SK-N-SH treated with all-trans-retinoic acid at 6 μM for 48 hours (cell line): ENCODE measurements at regions not wholly inside any gene's neighbourhood (a gene's known extent, or its start where the extent isn't known, plus 50 kb on each side); places are given as distances from the start of the nearest gene placed in this dataset.
A peak's percentile ranks its signal among the peaks of the same experiment; 100 is the strongest.

Source experiments
- ATAC-seq: fragments of 200-7000 bp; cut with Tn5 transposase; 3 replicates; pipeline ENCODE4 v1.9.1; 2020; ENCODE audit warnings: mild to moderate bottlenecking, moderate library complexity
- ARNTL ChIP-seq: fragments of 450-650 bp; formaldehyde crosslinking; IDR thresholded peaks from 2 replicates; pipeline ENCODE4 v1.5.0; 2020; ENCODE audit warnings: low read depth, mild to moderate bottlenecking, moderate library complexity, borderline replicate concordance
- BACH2 ChIP-seq: fragments of 250-450 bp; sonication (Bioruptor Pico); IDR thresholded peaks from 2 replicates; pipeline ENCODE4 v1.9.0; 2021; ENCODE audit warnings: mild to moderate bottlenecking, borderline replicate concordance
- CREB5 ChIP-seq: fragments of 250-450 bp; sonication (Bioruptor Pico); IDR thresholded peaks from 2 replicates; pipeline ENCODE4 v1.5.1; 2020; ENCODE audit warnings: low read depth, mild to moderate bottlenecking, moderate library complexity
- CSDC2 ChIP-seq: fragments of 250-450 bp; sonication (Bioruptor Pico); IDR thresholded peaks from 2 replicates; pipeline ENCODE4 v1.5.0; 2020; ENCODE audit warnings: mild to moderate bottlenecking, moderate library complexity
- CSRNP3 ChIP-seq: fragments of 250-450 bp; sonication (Bioruptor Pico); IDR thresholded peaks from 2 replicates; pipeline ENCODE4 v1.5.1; 2021; ENCODE audit warnings: mild to moderate bottlenecking, moderate library complexity
- GLIS3 ChIP-seq: fragments of 250-450 bp; sonication (Bioruptor Pico); IDR thresholded peaks from 2 replicates; pipeline ENCODE4 v1.5.0; 2020; ENCODE audit warnings: mild to moderate bottlenecking, moderate library complexity
- ISL1 ChIP-seq: fragments of 250-450 bp; sonication (Bioruptor Pico); IDR thresholded peaks from 2 replicates; pipeline ENCODE4 v2.1.2; 2022; ENCODE audit warnings: mild to moderate bottlenecking, moderate library complexity
- OSR1 ChIP-seq: fragments of 250-450 bp; sonication (Bioruptor Pico); IDR thresholded peaks from 2 replicates; pipeline ENCODE4 v1.8.0; 2022; ENCODE audit warnings: moderate library complexity, mild to moderate bottlenecking, inconsistent platforms
- PPARA ChIP-seq: fragments of 250-450 bp; sonication (Bioruptor Pico); IDR thresholded peaks from 2 replicates; pipeline ENCODE4 v1.5.0; 2020; ENCODE audit warnings: mild to moderate bottlenecking, borderline replicate concordance
- RARB ChIP-seq: fragments of 250-450 bp; sonication (Bioruptor Pico); IDR thresholded peaks from 2 replicates; pipeline ENCODE4 v1.8.0; 2021; ENCODE audit warnings: mild to moderate bottlenecking, moderate library complexity
- SNAI2 ChIP-seq: fragments of 250-450 bp; sonication (Bioruptor Pico); IDR thresholded peaks from 2 replicates; pipeline ENCODE4 v1.5.0; 2020; ENCODE audit warnings: mild to moderate bottlenecking, moderate library complexity
- TCF4 ChIP-seq: fragments of 250-450 bp; sonication (Bioruptor Pico); IDR thresholded peaks from 2 replicates; pipeline ENCODE4 v1.8.0; 2021; ENCODE audit warnings: mild to moderate bottlenecking, moderate library complexity, borderline replicate concordance
- TOX ChIP-seq: fragments of 250-450 bp; sonication (Bioruptor Pico); IDR thresholded peaks from 2 replicates; pipeline ENCODE4 v1.8.0; 2021; ENCODE audit warnings: mild to moderate bottlenecking, moderate library complexity, borderline replicate concordance
- TSHZ2 ChIP-seq: fragments of 250-450 bp; sonication (Bioruptor Pico); IDR thresholded peaks from 2 replicates; pipeline ENCODE4 v1.5.0; 2020; ENCODE audit warnings: mild to moderate bottlenecking, moderate library complexity
- ZC3H10 ChIP-seq: fragments of 250-450 bp; sonication (Bioruptor Pico); IDR thresholded peaks from 2 replicates; pipeline ENCODE4 v1.5.1; 2021; ENCODE audit warnings: mild to moderate bottlenecking, moderate library complexity
- ZFP3 ChIP-seq: fragments of 250-450 bp; sonication (Bioruptor Pico); IDR thresholded peaks from 2 replicates; pipeline ENCODE4 v1.5.0; 2020; ENCODE audit warnings: mild to moderate bottlenecking, moderate library complexity
- ZFP30 ChIP-seq: fragments of 450-650 bp; formaldehyde crosslinking; IDR thresholded peaks from 2 replicates; pipeline ENCODE4 v1.5.0; 2022; ENCODE audit warnings: mild to moderate bottlenecking, moderate library complexity
- ZNF565 ChIP-seq: fragments of 450-650 bp; formaldehyde crosslinking; conservative IDR thresholded peaks from 2 replicates; pipeline ENCODE4 v1.5.0; 2020; ENCODE audit warnings: low read depth, mild to moderate bottlenecking, moderate library complexity
- ZNF70 ChIP-seq: fragments of 450-650 bp; formaldehyde crosslinking; IDR thresholded peaks from 2 replicates; pipeline ENCODE4 v1.5.0; 2020; ENCODE audit warnings: mild to moderate bottlenecking, moderate library complexity
- ZNF8 ChIP-seq: fragments of 450-650 bp; formaldehyde crosslinking; IDR thresholded peaks from 2 replicates; pipeline ENCODE4 v1.5.0; 2020; ENCODE audit warnings: mild to moderate bottlenecking, moderate library complexity

DNA sequence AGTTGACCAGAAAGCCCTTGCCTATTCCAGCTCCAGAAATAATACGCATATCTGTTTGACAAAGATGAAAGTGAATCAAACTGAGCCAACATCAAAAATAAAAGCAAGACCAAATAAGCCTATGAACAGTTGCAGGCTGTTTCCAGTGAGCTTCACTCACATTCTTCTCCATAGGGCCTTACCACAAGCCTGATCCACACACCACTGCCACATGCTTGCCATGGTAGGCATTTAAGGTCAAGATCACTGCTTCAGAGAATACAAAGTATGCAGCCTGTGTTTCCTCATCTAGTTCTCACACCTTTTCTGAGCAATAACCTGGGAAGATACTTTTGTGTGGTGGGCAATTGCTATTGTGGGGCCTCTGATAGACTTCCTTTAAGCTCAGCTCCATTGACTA, 1060.2 kb downstream of the CDH11 start:
- TF ChIP-seq CREB5 (CRISPR knock-in tag), result no peak
- no peak for TF ChIP-seq ZNF565
- ATAC-seq, result no peak

DNA sequence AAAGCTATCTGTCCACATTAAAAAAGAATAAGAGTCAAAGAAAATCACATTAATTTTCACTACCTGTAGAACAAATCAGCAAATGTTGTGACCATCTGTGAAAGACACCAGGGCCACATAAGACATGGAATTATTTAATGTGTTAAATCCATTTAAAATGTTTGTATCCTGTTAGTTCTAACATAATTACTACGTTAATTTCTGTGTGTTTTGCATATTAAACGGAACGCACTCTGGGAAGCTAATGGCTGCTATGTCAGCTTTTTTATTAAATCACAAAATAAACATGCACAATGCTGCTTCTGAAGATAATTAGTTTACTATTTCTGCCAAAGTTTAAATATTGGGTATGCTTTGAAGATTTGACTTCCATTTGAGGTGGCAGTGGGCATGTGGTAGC, 1061.2 kb downstream of the CDH11 start:
- no peak for ATAC-seq
- no peak for TF ChIP-seq GLIS3
- no peak for TF ChIP-seq ARNTL
- TF ChIP-seq OSR1 (CRISPR knock-in tag), result no peak
- TF ChIP-seq ZNF8 (CRISPR knock-in tag), result no peak
- TF ChIP-seq SNAI2, result no peak
- TF ChIP-seq CREB5 (CRISPR knock-in tag), result no peak
- TF ChIP-seq TCF4 (CRISPR knock-in tag), result no peak
- no peak for TF ChIP-seq CSRNP3 (CRISPR knock-in tag)
- TF ChIP-seq ZFP30, result no peak
- TF ChIP-seq ISL1 (CRISPR knock-in tag), result no peak
- TF ChIP-seq ZC3H10 (CRISPR knock-in tag), result no peak
- TF ChIP-seq TSHZ2, result no peak
- no peak for TF ChIP-seq CSDC2 (CRISPR knock-in tag)
- TF ChIP-seq ZNF70 (CRISPR knock-in tag), result no peak
- TF ChIP-seq PPARA (CRISPR knock-in tag), result no peak
- no peak for TF ChIP-seq RARB (CRISPR knock-in tag)
- no peak for TF ChIP-seq TOX (CRISPR knock-in tag)

DNA sequence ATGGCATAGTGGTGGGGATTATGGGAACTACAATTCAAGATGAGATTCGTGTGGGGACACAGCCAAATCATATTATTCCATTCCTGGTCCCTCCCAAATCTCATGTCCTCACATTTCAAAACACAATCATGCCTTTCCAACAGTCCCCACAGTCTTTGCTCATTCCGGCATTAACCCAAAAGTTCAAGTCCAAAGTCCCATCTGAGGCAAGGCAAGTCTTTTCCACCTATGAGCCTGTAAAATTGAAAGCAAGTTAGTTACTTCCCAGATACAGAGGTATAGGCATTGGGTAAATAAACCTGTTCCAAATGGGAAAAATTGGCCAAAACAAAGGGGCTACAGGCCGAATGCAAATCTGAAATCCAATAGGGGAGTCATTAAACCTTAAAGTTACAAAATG, 1063.2 kb downstream of the CDH11 start:
- no peak for TF ChIP-seq ARNTL
- no peak for ATAC-seq

GRCh38 chr16:64051824-64052223, 1070.0 kb downstream of the CDH11 start:
- ATAC-seq, result peak; percentile 59

More at GRCh38 chr16:64051824-64052223, 1070.0 kb downstream of the CDH11 start:
- TF ChIP-seq CSRNP3 (CRISPR knock-in tag) (no peak), ZFP30 (no peak), SNAI2 (no peak), ZNF565 (no peak), ISL1 (CRISPR knock-in tag) (no peak), BACH2 (CRISPR knock-in tag) (no peak), CSDC2 (CRISPR knock-in tag) (no peak), ZNF70 (CRISPR knock-in tag) (no peak), PPARA (CRISPR knock-in tag) (no peak), GLIS3 (no peak), ZNF8 (CRISPR knock-in tag) (no peak), TSHZ2 (no peak), ZC3H10 (CRISPR knock-in tag) (no peak), TCF4 (CRISPR knock-in tag) (no peak), ZFP3 (CRISPR knock-in tag) (no peak), CREB5 (CRISPR knock-in tag) (no peak)
